ENCODE measurements at regions not wholly inside any gene's neighbourhood (a gene's known extent, or its start where the extent isn't known, plus 50 kb on each side); places are given as distances from the start of the nearest gene placed in this dataset.

GRCh38 chr4:106659371-106659770, 290.8 kb upstream of the GIMD1 start:
- Histone ChIP-seq H2AK5ac (ENCODE audit: low read length) (no peak overlapping the region), H4K5ac (ENCODE audit: low read length) (no peak overlapping the region), H3K56ac (ENCODE audit: low read length) (no peak overlapping the region), H3K79me1 (ENCODE audit: low read length) (no peaks in the 10 kb centered on the region), H3K4ac (ENCODE audit: low read depth, low read length) (no peak overlapping the region), H3K79me2 (ENCODE audit: control insufficient read depth, insufficient read depth, low read length) (no peaks in the 10 kb centered on the region), H2BK5ac (ENCODE audit: low read length) (no peak overlapping the region), H3K23ac (ENCODE audit: low read length) (no peak overlapping the region), H3K9ac (ENCODE audit: low read length) (no peak overlapping the region), H4K8ac (ENCODE audit: low read depth, low read length) (no peak overlapping the region), H3K27me3 (ENCODE audit: insufficient read depth, low read length, poor library complexity) (no peaks in the 10 kb centered on the region), H3K27ac (ENCODE audit: low read depth, low read length) (no peak overlapping the region), H2BK120ac (ENCODE audit: low read depth, low read length) (no peak overlapping the region), H3K4me3 (ENCODE audit: low read length) (no peak overlapping the region), H2BK15ac (replicated peaks; ENCODE audit: low read depth) (no peak overlapping the region), H3K4me2 (ENCODE audit: low read length) (no peak overlapping the region), H3K36me3 (ENCODE audit: control insufficient read depth, insufficient read depth, low read length) (no peaks in the 10 kb centered on the region), H3K18ac (ENCODE audit: low read length) (no peak overlapping the region), H3K4me1 (ENCODE audit: control insufficient read depth, low read depth, low read length) (no peaks in the 10 kb centered on the region)
- no CpG with 5 or more reads among the region's 1 CpG for WGBS (ENCODE audit: extremely low coverage, insufficient coverage, low lambda C conversion rate)
- DNase-seq, result no peak

GRCh38 chr4:106652095-106652494, 283.5 kb upstream of the GIMD1 start:
- Histone ChIP-seq H2AK5ac (ENCODE audit: low read length) (no peak overlapping the region), H4K5ac (ENCODE audit: low read length) (no peak overlapping the region), H3K23ac (ENCODE audit: low read length) (no peak overlapping the region), H4K8ac (ENCODE audit: low read depth, low read length) (no peak overlapping the region), H3K27me3 (ENCODE audit: insufficient read depth, low read length, poor library complexity) (no peaks in the 10 kb centered on the region), H3K4ac (ENCODE audit: low read depth, low read length) (no peak overlapping the region), H3K79me2 (ENCODE audit: control insufficient read depth, insufficient read depth, low read length) (no peaks in the 10 kb centered on the region), H2BK120ac (ENCODE audit: low read depth, low read length) (no peak overlapping the region), H2BK15ac (replicated peaks; ENCODE audit: low read depth) (no peak overlapping the region), H3K18ac (ENCODE audit: low read length) (no peak overlapping the region), H3K4me3 (ENCODE audit: low read length) (no peak overlapping the region), H3K56ac (ENCODE audit: low read length) (no peak overlapping the region), H3K27ac (ENCODE audit: low read depth, low read length) (no peak overlapping the region), H3K4me1 (ENCODE audit: control insufficient read depth, low read depth, low read length) (no peaks in the 10 kb centered on the region), H3K36me3 (ENCODE audit: control insufficient read depth, insufficient read depth, low read length) (no peaks in the 10 kb centered on the region), H2BK5ac (ENCODE audit: low read length) (no peak overlapping the region), H3K79me1 (ENCODE audit: low read length) (no peaks in the 10 kb centered on the region), H3K4me2 (ENCODE audit: low read length) (no peak overlapping the region), H3K9ac (ENCODE audit: low read length) (no peak overlapping the region)
- no peak for DNase-seq
- WGBS (ENCODE audit: extremely low coverage, insufficient coverage, low lambda C conversion rate), result no CpG with 5 or more reads among the region's 2 CpGs

GRCh38 chr4:106650701-106651100, 282.1 kb upstream of the GIMD1 start:
- Histone ChIP-seq H3K27ac (ENCODE audit: low read depth, low read length) (no peak overlapping the region), H2BK15ac (replicated peaks; ENCODE audit: low read depth) (no peak overlapping the region), H3K36me3 (ENCODE audit: control insufficient read depth, insufficient read depth, low read length) (no peaks in the 10 kb centered on the region), H2BK120ac (ENCODE audit: low read depth, low read length) (no peak overlapping the region), H3K79me2 (ENCODE audit: control insufficient read depth, insufficient read depth, low read length) (no peaks in the 10 kb centered on the region), H3K56ac (ENCODE audit: low read length) (no peak overlapping the region), H4K5ac (ENCODE audit: low read length) (no peak overlapping the region), H3K23ac (ENCODE audit: low read length) (no peak overlapping the region), H3K27me3 (ENCODE audit: insufficient read depth, low read length, poor library complexity) (no peaks in the 10 kb centered on the region), H3K79me1 (ENCODE audit: low read length) (no peaks in the 10 kb centered on the region), H3K4ac (ENCODE audit: low read depth, low read length) (no peak overlapping the region), H3K9ac (ENCODE audit: low read length) (no peak overlapping the region), H4K8ac (ENCODE audit: low read depth, low read length) (no peak overlapping the region), H2AK5ac (ENCODE audit: low read length) (no peak overlapping the region), H3K4me1 (ENCODE audit: control insufficient read depth, low read depth, low read length) (no peaks in the 10 kb centered on the region), H2BK5ac (ENCODE audit: low read length) (no peak overlapping the region), H3K4me3 (ENCODE audit: low read length) (no peak overlapping the region), H3K18ac (ENCODE audit: low read length) (no peak overlapping the region), H3K4me2 (ENCODE audit: low read length) (no peak overlapping the region)
- DNase-seq, result peak; percentile 71
- WGBS (ENCODE audit: extremely low coverage, insufficient coverage, low lambda C conversion rate), result no CpG with 5 or more reads among the region's 1 CpG

GRCh38 chr4:106647451-106647850, 278.9 kb upstream of the GIMD1 start:
- no peak overlapping the region for H2BK5ac ChIP-seq (ENCODE audit: low read length)
- H3K36me3 ChIP-seq (ENCODE audit: control insufficient read depth, insufficient read depth, low read length), result no peaks in the 10 kb centered on the region
- H3K79me1 ChIP-seq (ENCODE audit: low read length), result no peaks in the 10 kb centered on the region
- DNase-seq, result no peak
- no peak overlapping the region for H2BK120ac ChIP-seq (ENCODE audit: low read depth, low read length)
- no peak overlapping the region for H3K23ac ChIP-seq (ENCODE audit: low read length)
- no peaks in the 10 kb centered on the region for H3K79me2 ChIP-seq (ENCODE audit: control insufficient read depth, insufficient read depth, low read length)
- H3K27me3 ChIP-seq (ENCODE audit: insufficient read depth, low read length, poor library complexity), result no peaks in the 10 kb centered on the region
- no peaks in the 10 kb centered on the region for H3K4me1 ChIP-seq (ENCODE audit: control insufficient read depth, low read depth, low read length)
- no peak overlapping the region for H3K27ac ChIP-seq (ENCODE audit: low read depth, low read length)
- no peak overlapping the region for H3K4me3 ChIP-seq (ENCODE audit: low read length)
- no peak overlapping the region for H2BK15ac ChIP-seq (replicated peaks; ENCODE audit: low read depth)
- no peak overlapping the region for H3K56ac ChIP-seq (ENCODE audit: low read length)
- no peak overlapping the region for H3K4ac ChIP-seq (ENCODE audit: low read depth, low read length)
- no peak overlapping the region for H3K18ac ChIP-seq (ENCODE audit: low read length)
- H2AK5ac ChIP-seq (ENCODE audit: low read length), result no peak overlapping the region
- no peak overlapping the region for H4K8ac ChIP-seq (ENCODE audit: low read depth, low read length)
- no peak overlapping the region for H3K9ac ChIP-seq (ENCODE audit: low read length)
- H4K5ac ChIP-seq (ENCODE audit: low read length), result no peak overlapping the region
- no peak overlapping the region for H3K4me2 ChIP-seq (ENCODE audit: low read length)

- no peak for DNase-seq
- H4K5ac ChIP-seq (ENCODE audit: low read length), result no peak overlapping the region
- no peaks in the 10 kb centered on the region for H3K36me3 ChIP-seq (ENCODE audit: control insufficient read depth, insufficient read depth, low read length)
- no peak overlapping the region for H3K27ac ChIP-seq (ENCODE audit: low read depth, low read length)
- H3K23ac ChIP-seq (ENCODE audit: low read length), result no peak overlapping the region
- no peak overlapping the region for H2BK15ac ChIP-seq (replicated peaks; ENCODE audit: low read depth)
- H3K56ac ChIP-seq (ENCODE audit: low read length), result no peak overlapping the region
- no peak overlapping the region for H3K18ac ChIP-seq (ENCODE audit: low read length)
- H3K79me1 ChIP-seq (ENCODE audit: low read length), result no peaks in the 10 kb centered on the region
- H3K9ac ChIP-seq (ENCODE audit: low read length), result no peak overlapping the region
- no peak overlapping the region for H2AK5ac ChIP-seq (ENCODE audit: low read length)
- no peak overlapping the region for H4K8ac ChIP-seq (ENCODE audit: low read depth, low read length)
- H2BK120ac ChIP-seq (ENCODE audit: low read depth, low read length), result no peak overlapping the region
- H3K27me3 ChIP-seq (ENCODE audit: insufficient read depth, low read length, poor library complexity), result no peaks in the 10 kb centered on the region
- no peak overlapping the region for H3K4me2 ChIP-seq (ENCODE audit: low read length)
- H3K4me1 ChIP-seq (ENCODE audit: control insufficient read depth, low read depth, low read length), result no peaks in the 10 kb centered on the region
- no peak overlapping the region for H3K4me3 ChIP-seq (ENCODE audit: low read length)
- H3K79me2 ChIP-seq (ENCODE audit: control insufficient read depth, insufficient read depth, low read length), result no peaks in the 10 kb centered on the region
- H2BK5ac ChIP-seq (ENCODE audit: low read length), result no peak overlapping the region
- H3K4ac ChIP-seq (ENCODE audit: low read depth, low read length), result no peak overlapping the region
- WGBS (ENCODE audit: extremely low coverage, insufficient coverage, low lambda C conversion rate), result no CpG with 5 or more reads among the region's 1 CpG
Measured at GRCh38 chr4:106629268-106629625, 260.7 kb upstream of the GIMD1 start.

GRCh38 chr4:106628586-106629267, 260.1 kb upstream of the GIMD1 start:
- WGBS (ENCODE audit: extremely low coverage, insufficient coverage, low lambda C conversion rate), result no CpG with 5 or more reads among the region's 4 CpGs
- H3K4ac ChIP-seq (ENCODE audit: low read depth, low read length), result no peak overlapping the region
- H4K8ac ChIP-seq (ENCODE audit: low read depth, low read length), result no peak overlapping the region

More at GRCh38 chr4:106628586-106629267, 260.1 kb upstream of the GIMD1 start:
- Histone ChIP-seq H3K4me2 (ENCODE audit: low read length) (no peak overlapping the region), H2BK15ac (replicated peaks; ENCODE audit: low read depth) (no peak overlapping the region), H3K18ac (ENCODE audit: low read length) (no peak overlapping the region), H3K79me1 (ENCODE audit: low read length) (no peaks in the 10 kb centered on the region), H4K5ac (ENCODE audit: low read length) (no peak overlapping the region), H3K27ac (ENCODE audit: low read depth, low read length) (no peak overlapping the region), H3K9ac (ENCODE audit: low read length) (no peak overlapping the region), H3K27me3 (ENCODE audit: insufficient read depth, low read length, poor library complexity) (no peaks in the 10 kb centered on the region), H3K23ac (ENCODE audit: low read length) (no peak overlapping the region), H2AK5ac (ENCODE audit: low read length) (no peak overlapping the region), H3K4me1 (ENCODE audit: control insufficient read depth, low read depth, low read length) (no peaks in the 10 kb centered on the region), H2BK120ac (ENCODE audit: low read depth, low read length) (no peak overlapping the region), H3K4me3 (ENCODE audit: low read length) (no peak overlapping the region), H3K36me3 (ENCODE audit: control insufficient read depth, insufficient read depth, low read length) (no peaks in the 10 kb centered on the region), H2BK5ac (ENCODE audit: low read length) (no peak overlapping the region), H3K79me2 (ENCODE audit: control insufficient read depth, insufficient read depth, low read length) (no peaks in the 10 kb centered on the region), H3K56ac (ENCODE audit: low read length) (no peak overlapping the region)
- no peak for DNase-seq

Measured in mesendoderm (in vitro differentiated cells).